Mesendoderm (in vitro differentiated cells): ENCODE measurements at regions not wholly inside any gene's neighbourhood (a gene's known extent, or its start where the extent isn't known, plus 50 kb on each side); places are given as distances from the start of the nearest gene placed in this dataset.
"Not testable (repeated sequence)": the region's sequence is repeated elsewhere in the genome, so short reads cannot be mapped to it uniquely, and the experiment has no call there.

Experiments
- DNase-seq: peaks from one replicate; pipeline ENCODE4 v3.0.0; 2013
- H2AK5ac ChIP-seq: 2 replicates; pipeline ENCODE4 v1.6.1; 2013; ENCODE audit warnings: low read length, inconsistent platforms
- H2BK120ac ChIP-seq: 2 replicates; pipeline ENCODE4 v1.6.1; 2013; ENCODE audit warnings: low read depth, mild to moderate bottlenecking, low read length, moderate library complexity, mixed read lengths
- H2BK15ac ChIP-seq: replicated peaks from 2 replicates; pipeline ENCODE4 v1.6.1; 2013; ENCODE audit warnings: low read depth, mild to moderate bottlenecking, moderate library complexity
- H2BK5ac ChIP-seq: 2 replicates; pipeline ENCODE4 v1.6.1; 2013; ENCODE audit warnings: low read length, inconsistent platforms
- H3K18ac ChIP-seq: 2 replicates; pipeline ENCODE4 v1.6.1; 2013; ENCODE audit warnings: mild to moderate bottlenecking, low read length, mixed read lengths
- H3K23ac ChIP-seq: one replicate; pipeline ENCODE4 v1.6.1; 2013; ENCODE audit warnings: low read length
- H3K27ac ChIP-seq: 2 replicates; pipeline ENCODE4 v1.5.1; 2013; ENCODE audit warnings: low read depth, mild to moderate bottlenecking, inconsistent platforms, low read length, moderate library complexity
- H3K27me3 ChIP-seq: 2 replicates; pipeline ENCODE4 v1.6.1; 2013; ENCODE audit warnings: low read length, control low read depth, mild to moderate bottlenecking, inconsistent platforms; ENCODE audit not compliant: insufficient read depth, poor library complexity
- H3K36me3 ChIP-seq: 2 replicates; pipeline ENCODE4 v1.6.1; 2013; ENCODE audit warnings: low read length, inconsistent platforms; ENCODE audit not compliant: control insufficient read depth, insufficient read depth
- H3K4ac ChIP-seq: one replicate; pipeline ENCODE4 v1.6.1; 2013; ENCODE audit warnings: low read depth, mild to moderate bottlenecking, low read length, moderate library complexity
- H3K4me1 ChIP-seq: 2 replicates; pipeline ENCODE4 v1.6.1; 2013; ENCODE audit warnings: low read depth, low read length, inconsistent platforms; ENCODE audit not compliant: control insufficient read depth
- H3K4me2 ChIP-seq: 2 replicates; pipeline ENCODE4 v1.6.1; 2013; ENCODE audit warnings: low read length
- H3K4me3 ChIP-seq: 2 replicates; pipeline ENCODE4 v1.5.1; 2013; ENCODE audit warnings: mild to moderate bottlenecking, low read length
- H3K56ac ChIP-seq: one replicate; pipeline ENCODE4 v1.6.1; 2013; ENCODE audit warnings: low read length
- H3K79me1 ChIP-seq: 2 replicates; pipeline ENCODE4 v1.6.1; 2013; ENCODE audit warnings: low read length, inconsistent platforms
- H3K79me2 ChIP-seq: 2 replicates; pipeline ENCODE4 v1.6.1; 2013; ENCODE audit warnings: mild to moderate bottlenecking, low read length; ENCODE audit not compliant: control insufficient read depth, insufficient read depth
- H3K9ac ChIP-seq: 2 replicates; pipeline ENCODE4 v1.6.1; 2013; ENCODE audit warnings: low read length, inconsistent platforms
- H4K5ac ChIP-seq: one replicate; pipeline ENCODE4 v1.6.1; 2013; ENCODE audit warnings: low read length
- H4K8ac ChIP-seq: one replicate; pipeline ENCODE4 v1.6.1; 2013; ENCODE audit warnings: low read depth, mild to moderate bottlenecking, control low read depth, low read length, moderate library complexity
- WGBS: extraction: QIAGEN DNeasy Blood & Tissue Kit; methylation state at CpG from one replicate; pipeline ENCODE4 v1.1.7; 2013; ENCODE audit warnings: low lambda C conversion rate, missing lambda C conversion rate; ENCODE audit not compliant: insufficient coverage; ENCODE audit errors: extremely low coverage; 5-methylcytosine and 5-hydroxymethylcytosine counted together

- H3K4ac ChIP-seq = no peak overlapping the region
- DNase-seq = no peak
- H3K27ac ChIP-seq = no peak overlapping the region
- no peaks in the 10 kb centered on the region for H3K79me2 ChIP-seq
- H3K79me1 ChIP-seq = no peaks in the 10 kb centered on the region
- H3K36me3 ChIP-seq = no peaks in the 10 kb centered on the region
- no peak overlapping the region for H3K4me2 ChIP-seq
- no peak overlapping the region for H2BK5ac ChIP-seq
- H3K27me3 ChIP-seq = no peaks in the 10 kb centered on the region
- no peak overlapping the region for H3K18ac ChIP-seq
- H2AK5ac ChIP-seq = no peak overlapping the region
- H4K8ac ChIP-seq = no peak overlapping the region
- H3K23ac ChIP-seq = no peak overlapping the region
- H4K5ac ChIP-seq = no peak overlapping the region
- no peak overlapping the region for H3K4me3 ChIP-seq
- no peak overlapping the region for H2BK120ac ChIP-seq
- no peak overlapping the region for H2BK15ac ChIP-seq
- no peak overlapping the region for H3K9ac ChIP-seq
- H3K4me1 ChIP-seq = no peaks in the 10 kb centered on the region
- no peak overlapping the region for H3K56ac ChIP-seq
Observed at GRCh38 chr5:45893309-45893708, 197.1 kb upstream of the HCN1 start.

GRCh38 chr5:45890441-45891080, 194.4 kb upstream of the HCN1 start:
- not testable (repeated sequence) for H3K27me3 ChIP-seq, H3K27ac ChIP-seq, H3K9ac ChIP-seq, H3K18ac ChIP-seq, H4K8ac ChIP-seq, H2BK5ac ChIP-seq, H3K4ac ChIP-seq, H2AK5ac ChIP-seq, H3K4me2 ChIP-seq, H3K23ac ChIP-seq, H3K56ac ChIP-seq, H3K4me3 ChIP-seq, H3K79me1 ChIP-seq, H3K4me1 ChIP-seq, H2BK120ac ChIP-seq, DNase-seq, H2BK15ac ChIP-seq, H4K5ac ChIP-seq, H3K36me3 ChIP-seq, H3K79me2 ChIP-seq
- whole genome bisulfite sequencing = no CpG with 5 or more reads among the region's 28 CpGs

DNA sequence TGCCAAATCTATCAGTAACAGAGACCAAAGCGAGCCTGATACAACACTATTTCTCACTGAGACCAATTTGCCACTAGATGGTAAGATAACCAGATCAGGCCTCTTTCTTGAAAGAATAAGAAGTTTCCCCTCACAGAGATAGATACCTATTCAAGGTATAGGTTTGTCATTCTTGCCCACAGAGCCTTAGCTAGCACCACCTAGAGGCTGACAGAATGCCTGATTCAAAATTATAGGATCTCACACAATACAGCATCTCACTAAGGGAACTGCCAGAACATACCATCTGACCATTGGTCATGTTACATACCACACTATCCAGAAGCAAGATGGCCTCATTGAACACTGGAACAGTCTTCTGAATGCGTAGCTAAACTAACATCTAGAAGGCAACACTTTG, 166.6 kb upstream of the HCN1 start:
- no peaks in the 10 kb centered on the region for H3K79me1 ChIP-seq
- no peak overlapping the region for H3K56ac ChIP-seq
- DNase-seq = peak; percentile 1
- H3K4me2 ChIP-seq = no peak overlapping the region
- no peak overlapping the region for H3K4me3 ChIP-seq
- no peak overlapping the region for H4K5ac ChIP-seq
- H3K27me3 ChIP-seq = no peaks in the 10 kb centered on the region
- H2BK120ac ChIP-seq = no peak overlapping the region
- no peak overlapping the region for H3K4ac ChIP-seq
- no CpG with 5 or more reads among the region's 2 CpGs for WGBS
- H2BK5ac ChIP-seq = no peak overlapping the region
- H3K18ac ChIP-seq = no peak overlapping the region
- no peak overlapping the region for H2AK5ac ChIP-seq
- H3K79me2 ChIP-seq = no peaks in the 10 kb centered on the region
- no peak overlapping the region for H3K27ac ChIP-seq
- H4K8ac ChIP-seq = no peak overlapping the region
- no peak overlapping the region for H3K9ac ChIP-seq
- H3K36me3 ChIP-seq = no peaks in the 10 kb centered on the region
- no peak overlapping the region for H3K23ac ChIP-seq
- no peaks in the 10 kb centered on the region for H3K4me1 ChIP-seq
- no peak overlapping the region for H2BK15ac ChIP-seq

DNA sequence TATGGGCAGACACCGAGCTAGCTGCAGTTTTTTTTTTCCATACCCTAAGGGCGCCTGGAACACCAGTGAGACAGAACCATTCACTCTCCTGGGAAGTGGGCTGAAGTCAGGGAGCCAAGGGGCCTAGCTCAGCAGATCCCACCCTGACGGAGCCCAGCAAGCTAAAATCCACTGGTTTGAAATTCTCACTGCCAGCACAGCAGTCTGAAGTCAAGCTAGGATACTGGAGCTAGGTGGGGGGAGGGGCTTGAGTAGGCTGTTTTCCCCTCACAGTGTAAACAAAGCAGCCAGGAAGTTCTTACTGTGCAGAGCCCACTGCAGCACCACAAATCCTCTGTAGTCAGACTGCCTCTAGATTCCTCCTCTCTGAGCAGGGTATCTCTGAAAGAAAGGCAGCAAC, 151.7 kb upstream of the HCN1 start:
- H3K4me1 ChIP-seq = no peaks in the 10 kb centered on the region
- no peak overlapping the region for H2BK5ac ChIP-seq
- peak overlapping the region; percentile 42 for H3K56ac ChIP-seq
- no peak overlapping the region for H2BK15ac ChIP-seq
- no peaks in the 10 kb centered on the region for H3K27me3 ChIP-seq
- no peak overlapping the region for H3K4ac ChIP-seq
- H3K79me1 ChIP-seq = no peaks in the 10 kb centered on the region
- H3K79me2 ChIP-seq = no peaks in the 10 kb centered on the region
- no peak overlapping the region for H4K8ac ChIP-seq
- H4K5ac ChIP-seq = no peak overlapping the region
- no CpG with 5 or more reads among the region's 3 CpGs for WGBS
- H3K23ac ChIP-seq = no peak overlapping the region
- H3K9ac ChIP-seq = no peak overlapping the region
- H2AK5ac ChIP-seq = no peak overlapping the region
- no peaks in the 10 kb centered on the region for H3K36me3 ChIP-seq
- H3K4me3 ChIP-seq = no peak overlapping the region
- no peak overlapping the region for H3K27ac ChIP-seq
- DNase-seq = peak; percentile 78
- H3K18ac ChIP-seq = no peak overlapping the region
- H2BK120ac ChIP-seq = no peak overlapping the region
- no peak overlapping the region for H3K4me2 ChIP-seq

DNA sequence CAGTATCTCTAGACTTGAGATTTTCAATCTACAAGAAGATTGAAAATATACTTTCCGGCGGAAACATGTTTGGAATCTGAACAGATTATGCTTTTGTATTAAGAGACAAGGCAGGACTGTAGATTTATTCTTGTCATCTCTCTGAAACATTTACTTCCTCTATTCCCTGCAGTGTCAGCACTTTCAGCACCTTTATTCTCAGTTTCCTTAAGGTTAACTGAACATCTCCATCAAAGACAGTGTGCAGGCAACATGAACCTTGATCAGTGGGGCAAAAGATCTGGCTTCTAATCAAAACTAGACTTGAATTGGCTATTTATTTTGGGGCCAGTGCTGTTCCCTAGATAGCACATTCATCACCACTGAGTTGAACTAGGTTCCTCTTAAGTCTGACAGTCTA, 129.9 kb upstream of the HCN1 start:
- Histone ChIP-seq H3K27me3 (no peaks in the 10 kb centered on the region), H2BK120ac (no peak overlapping the region), H4K5ac (no peak overlapping the region), H3K9ac (no peak overlapping the region), H3K79me1 (no peaks in the 10 kb centered on the region), H3K4me1 (no peaks in the 10 kb centered on the region), H3K23ac (no peak overlapping the region), H4K8ac (no peak overlapping the region), H3K18ac (no peak overlapping the region), H3K4me2 (no peak overlapping the region), H3K79me2 (no peaks in the 10 kb centered on the region), H3K56ac (no peak overlapping the region), H3K36me3 (no peaks in the 10 kb centered on the region), H2BK5ac (no peak overlapping the region), H3K4me3 (no peak overlapping the region), H2BK15ac (no peak overlapping the region), H3K27ac (no peak overlapping the region), H3K4ac (no peak overlapping the region), H2AK5ac (no peak overlapping the region)
- no peak for DNase-seq
- no CpG with 5 or more reads among the region's 2 CpGs for WGBS

- no peaks in the 10 kb centered on the region for H3K36me3 ChIP-seq
- no peak overlapping the region for H3K4me3 ChIP-seq
- no peak overlapping the region for H3K56ac ChIP-seq
- no peak overlapping the region for H3K18ac ChIP-seq
- no peaks in the 10 kb centered on the region for H3K79me2 ChIP-seq
- DNase-seq = no peak
- H2BK5ac ChIP-seq = no peak overlapping the region
- no peak overlapping the region for H3K23ac ChIP-seq
- H4K5ac ChIP-seq = no peak overlapping the region
- no peak overlapping the region for H3K27ac ChIP-seq
- no CpG with 5 or more reads among the region's 2 CpGs for WGBS
- no peak overlapping the region for H2AK5ac ChIP-seq
- no peak overlapping the region for H3K4ac ChIP-seq
- H3K27me3 ChIP-seq = no peaks in the 10 kb centered on the region
- H3K4me1 ChIP-seq = no peaks in the 10 kb centered on the region
- no peak overlapping the region for H3K9ac ChIP-seq
- H3K4me2 ChIP-seq = no peak overlapping the region
- no peak overlapping the region for H2BK15ac ChIP-seq
- H2BK120ac ChIP-seq = no peak overlapping the region
- H3K79me1 ChIP-seq = no peaks in the 10 kb centered on the region
- H4K8ac ChIP-seq = no peak overlapping the region
Observed at GRCh38 chr5:45800331-45800730, 104.2 kb upstream of the HCN1 start.
